ENCODE measurements at regions not wholly inside any gene's neighbourhood (a gene's known extent, or its start where the extent isn't known, plus 50 kb on each side); places are given as distances from the start of the nearest gene placed in this dataset.
"Not testable (repeated sequence)": the region's sequence is repeated elsewhere in the genome, so short reads cannot be mapped to it uniquely, and the experiment has no call there.

DNA sequence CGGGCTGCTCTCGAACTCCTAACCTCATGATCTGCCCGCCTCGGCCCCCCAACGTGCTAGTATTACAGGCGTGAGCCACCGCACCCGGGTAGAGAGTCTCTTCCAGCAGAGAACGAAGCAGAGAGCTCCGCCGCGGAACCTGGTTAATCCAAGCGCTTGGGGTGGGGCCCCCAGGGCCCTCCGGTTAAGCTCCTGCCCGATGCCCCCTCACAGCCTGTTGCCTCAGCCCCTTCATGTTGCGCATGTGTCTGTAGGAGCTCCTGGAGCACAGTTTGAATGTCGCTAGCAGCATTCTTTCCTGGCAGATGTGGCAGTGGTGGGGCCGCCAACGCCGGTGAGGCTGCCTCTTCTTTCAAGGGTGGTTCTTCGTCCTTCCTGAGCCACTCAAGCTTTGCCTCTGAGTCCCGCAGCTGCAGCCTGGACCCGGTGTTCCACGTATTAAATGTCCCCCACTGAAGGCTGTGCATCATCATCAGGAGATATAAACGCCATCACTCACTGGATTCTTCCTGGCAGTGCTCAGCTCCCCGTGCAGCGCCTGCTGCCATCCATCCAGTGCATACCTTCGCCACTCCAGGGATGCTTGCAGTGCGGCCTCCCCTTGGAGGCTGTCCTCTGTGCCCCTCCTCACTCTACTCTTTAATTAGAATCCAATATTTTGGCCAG is 1919.3 kb downstream of the PCDH9 start:
- Histone ChIP-seq H3K36me3 (replicated peaks; ENCODE audit: low read depth, low read length) (no peaks in the 10 kb centered on the region), H3K79me2 (ENCODE audit: low read length) (no peaks in the 10 kb centered on the region), H4K20me1 (ENCODE audit: insufficient read depth, low read length) (no peaks in the 10 kb centered on the region), H3K9ac (ENCODE audit: low read length) (no peak overlapping the region), H3K27me3 (ENCODE audit: low read depth, low read length) (no peaks in the 10 kb centered on the region), H3K27ac (ENCODE audit: low read length) (no peak overlapping the region), H3K9me3 (ENCODE audit: insufficient read depth, low read length) (no peaks in the 10 kb centered on the region), H3K4me1 (ENCODE audit: low read length) (no peaks in the 10 kb centered on the region), H3K4me3 (ENCODE audit: low read length) (no peak overlapping the region), H3K4me2 (ENCODE audit: low read length) (no peak overlapping the region), H2AFZ (ENCODE audit: low read depth, low read length) (no peak overlapping the region)
- TF ChIP-seq EZH2phosphoT487 (IDR thresholded peaks at IDR 0.05; ENCODE audit: low read depth), result no peak
- TF ChIP-seq CTCF (IDR thresholded peaks at IDR 0.05; ENCODE audit: low read depth, low read length), result no peak

GRCh38 chr13:65309906-65310305 is 1920.2 kb downstream of the PCDH9 start:
- no peaks in the 10 kb centered on the region for H3K79me2 ChIP-seq (ENCODE audit: low read length)
- no peak overlapping the region for H3K9ac ChIP-seq (ENCODE audit: low read length)
- no peak overlapping the region for H2AFZ ChIP-seq (ENCODE audit: low read depth, low read length)

DNA sequence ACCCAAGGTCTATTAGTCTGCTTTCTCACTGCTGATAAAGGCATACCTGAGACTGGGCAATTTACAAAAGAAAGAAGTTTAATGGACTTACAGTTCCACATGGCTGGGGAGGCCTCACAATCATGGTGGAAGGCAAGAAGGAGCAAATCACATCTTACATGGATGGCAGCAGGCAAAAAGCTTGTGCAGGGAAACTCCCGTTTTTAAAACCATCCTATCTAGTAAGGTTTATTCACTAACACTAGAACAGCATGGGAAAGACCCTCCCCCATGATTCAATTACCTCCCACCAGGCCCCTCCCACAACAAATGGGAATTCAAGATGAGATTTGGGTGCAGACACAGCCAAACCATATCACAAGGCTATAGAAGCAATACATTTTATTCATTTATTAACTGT is 1921.4 kb downstream of the PCDH9 start:
- H3K9ac ChIP-seq (ENCODE audit: low read length); H3K4me3 ChIP-seq (ENCODE audit: low read length); H3K36me3 ChIP-seq (replicated peaks; ENCODE audit: low read depth, low read length); H3K79me2 ChIP-seq (ENCODE audit: low read length); H3K4me2 ChIP-seq (ENCODE audit: low read length); H3K9me3 ChIP-seq (ENCODE audit: insufficient read depth, low read length); H2AFZ ChIP-seq (ENCODE audit: low read depth, low read length); H4K20me1 ChIP-seq (ENCODE audit: insufficient read depth, low read length); H3K27me3 ChIP-seq (ENCODE audit: low read depth, low read length); H3K4me1 ChIP-seq (ENCODE audit: low read length); H3K27ac ChIP-seq (ENCODE audit: low read length): not testable (repeated sequence)

More at GRCh38 chr13:65309906-65310305, 1920.2 kb downstream of the PCDH9 start:
- Histone ChIP-seq H3K4me3 (ENCODE audit: low read length) (no peak overlapping the region), H3K4me2 (ENCODE audit: low read length) (no peak overlapping the region), H3K4me1 (ENCODE audit: low read length) (no peaks in the 10 kb centered on the region), H3K27me3 (ENCODE audit: low read depth, low read length) (no peaks in the 10 kb centered on the region), H4K20me1 (ENCODE audit: insufficient read depth, low read length) (no peaks in the 10 kb centered on the region), H3K27ac (ENCODE audit: low read length) (no peak overlapping the region), H3K36me3 (replicated peaks; ENCODE audit: low read depth, low read length) (no peaks in the 10 kb centered on the region), H3K9me3 (ENCODE audit: insufficient read depth, low read length) (no peaks in the 10 kb centered on the region)
- no peak for TF ChIP-seq EZH2phosphoT487 (IDR thresholded peaks at IDR 0.05; ENCODE audit: low read depth)
- no peak for TF ChIP-seq CTCF (IDR thresholded peaks at IDR 0.05; ENCODE audit: low read depth, low read length)

DNA sequence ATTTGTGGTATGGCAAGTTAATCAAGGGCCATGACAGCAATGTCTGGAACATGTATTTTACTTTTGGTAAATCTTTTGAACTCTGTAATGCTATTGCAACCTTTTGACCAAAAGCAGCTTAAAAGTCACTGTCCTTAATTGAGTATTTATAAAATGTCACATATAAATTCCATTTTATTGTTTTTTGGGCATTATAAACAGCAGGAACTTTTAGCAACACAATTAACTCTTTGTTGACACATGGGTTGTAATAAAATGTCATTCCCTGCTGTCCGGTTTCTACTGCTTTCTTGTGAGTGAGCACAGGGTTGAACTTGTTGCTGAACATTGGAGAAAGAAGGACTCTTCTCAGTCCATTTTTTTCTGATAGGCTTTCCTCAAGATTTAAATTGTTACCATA is 1923.1 kb downstream of the PCDH9 start:
- Histone ChIP-seq H3K4me1 (ENCODE audit: low read length) (no peaks in the 10 kb centered on the region), H3K4me2 (ENCODE audit: low read length) (no peak overlapping the region), H3K27me3 (ENCODE audit: low read depth, low read length) (no peaks in the 10 kb centered on the region), H2AFZ (ENCODE audit: low read depth, low read length) (no peak overlapping the region), H3K9ac (ENCODE audit: low read length) (no peak overlapping the region), H3K27ac (ENCODE audit: low read length) (no peak overlapping the region), H3K9me3 (ENCODE audit: insufficient read depth, low read length) (no peaks in the 10 kb centered on the region), H3K36me3 (replicated peaks; ENCODE audit: low read depth, low read length) (no peaks in the 10 kb centered on the region), H3K4me3 (ENCODE audit: low read length) (no peak overlapping the region), H3K79me2 (ENCODE audit: low read length) (no peaks in the 10 kb centered on the region), H4K20me1 (ENCODE audit: insufficient read depth, low read length) (no peaks in the 10 kb centered on the region)
- TF ChIP-seq EZH2phosphoT487 (IDR thresholded peaks at IDR 0.05; ENCODE audit: low read depth) (no peak), CTCF (IDR thresholded peaks at IDR 0.05; ENCODE audit: low read depth, low read length) (no peak)
